Hepatocyte (in vitro differentiated cells): ENCODE measurements at regions not wholly inside any gene's neighbourhood (a gene's known extent, or its start where the extent isn't known, plus 50 kb on each side); places are given as distances from the start of the nearest gene placed in this dataset.

Experiments used
- EZH2 ChIP-seq: fragments of 200-600 bp; sonication (generic); IDR thresholded peaks from 2 replicates; pipeline ENCODE4 v1.6.1; 2016; ENCODE audit warnings: antibody characterized with exemption, mild to moderate bottlenecking, borderline replicate concordance
- TF ChIP-seq, protein P1 (sequence below): fragments of 200-600 bp; sonication (generic); IDR thresholded peaks from 2 replicates; pipeline ENCODE4 v1.5.1; 2016; ENCODE audit warnings: antibody characterized with exemption, mild to moderate bottlenecking; ENCODE audit not compliant: poor library complexity

DNA sequence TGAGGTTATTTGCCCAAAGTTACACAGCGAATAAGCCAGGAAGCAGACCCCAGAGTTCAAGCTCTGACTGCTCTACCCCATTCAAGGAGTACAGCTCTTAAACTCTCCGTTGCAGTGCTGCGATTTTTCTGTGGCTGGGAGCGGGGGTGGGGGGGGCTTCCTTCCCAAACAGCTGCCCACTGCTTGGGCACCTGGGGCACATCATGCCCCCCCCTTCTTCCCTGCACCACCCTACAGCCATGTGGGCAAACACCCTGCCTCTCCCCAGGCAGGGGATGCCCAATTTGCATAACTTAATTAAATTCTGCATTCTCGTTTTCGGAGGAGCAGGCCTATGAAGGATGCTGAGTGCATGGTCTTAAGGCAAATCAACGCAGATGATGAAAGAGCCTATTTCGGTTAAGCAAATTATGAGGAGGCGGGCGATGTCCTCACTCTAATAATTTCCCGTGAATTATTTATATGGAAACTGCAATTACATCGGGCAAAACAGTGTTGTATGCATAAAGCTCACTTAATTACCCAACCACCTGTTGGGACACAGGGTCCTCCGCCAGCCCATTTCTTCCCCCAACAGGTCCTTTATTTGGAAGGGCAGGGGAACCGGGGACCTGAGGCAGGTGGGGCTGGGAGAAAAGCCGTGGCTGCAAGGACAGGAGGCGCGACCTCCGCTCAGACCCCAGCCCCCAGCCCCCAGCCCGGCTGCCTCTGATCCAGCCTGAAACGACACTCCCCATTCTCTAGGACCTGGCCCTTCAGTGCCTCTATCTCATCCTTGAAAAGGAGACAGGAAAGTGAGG, 610.5 kb downstream of the BUD13 start:
- TF ChIP-seq, protein P1, sequence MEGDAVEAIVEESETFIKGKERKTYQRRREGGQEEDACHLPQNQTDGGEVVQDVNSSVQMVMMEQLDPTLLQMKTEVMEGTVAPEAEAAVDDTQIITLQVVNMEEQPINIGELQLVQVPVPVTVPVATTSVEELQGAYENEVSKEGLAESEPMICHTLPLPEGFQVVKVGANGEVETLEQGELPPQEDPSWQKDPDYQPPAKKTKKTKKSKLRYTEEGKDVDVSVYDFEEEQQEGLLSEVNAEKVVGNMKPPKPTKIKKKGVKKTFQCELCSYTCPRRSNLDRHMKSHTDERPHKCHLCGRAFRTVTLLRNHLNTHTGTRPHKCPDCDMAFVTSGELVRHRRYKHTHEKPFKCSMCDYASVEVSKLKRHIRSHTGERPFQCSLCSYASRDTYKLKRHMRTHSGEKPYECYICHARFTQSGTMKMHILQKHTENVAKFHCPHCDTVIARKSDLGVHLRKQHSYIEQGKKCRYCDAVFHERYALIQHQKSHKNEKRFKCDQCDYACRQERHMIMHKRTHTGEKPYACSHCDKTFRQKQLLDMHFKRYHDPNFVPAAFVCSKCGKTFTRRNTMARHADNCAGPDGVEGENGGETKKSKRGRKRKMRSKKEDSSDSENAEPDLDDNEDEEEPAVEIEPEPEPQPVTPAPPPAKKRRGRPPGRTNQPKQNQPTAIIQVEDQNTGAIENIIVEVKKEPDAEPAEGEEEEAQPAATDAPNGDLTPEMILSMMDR, result no peak
- no peak for TF ChIP-seq EZH2
